GM18517 (cell line): ENCODE measurements at regions not wholly inside any gene's neighbourhood (a gene's known extent, or its start where the extent isn't known, plus 50 kb on each side); places are given as distances from the start of the nearest gene placed in this dataset.

Experiments used
- ATAC-seq: cut with Tn5 transposase; IDR thresholded peaks from one replicate; pipeline ENCODE4 v1.9.1; 2021; ENCODE audit warnings: mild to moderate bottlenecking, moderate library complexity; ENCODE audit not compliant: unreplicated experiment

GRCh38 chr3:102176333-102177050, 258.3 kb upstream of the ZPLD1 start:
- no peak for ATAC-seq

- no peak for ATAC-seq
Measured at GRCh38 chr3:102177075-102177755, 257.6 kb upstream of the ZPLD1 start.

GRCh38 chr3:102178817-102179216, 256.0 kb upstream of the ZPLD1 start:
- no peak for ATAC-seq

- ATAC-seq, result peak; percentile 66
Measured at GRCh38 chr3:102179326-102180177, 255.3 kb upstream of the ZPLD1 start.

- no peak for ATAC-seq
Measured at GRCh38 chr3:102180280-102180931, 254.4 kb upstream of the ZPLD1 start.

GRCh38 chr3:102181175-102181920, 253.5 kb upstream of the ZPLD1 start:
- no peak for ATAC-seq

GRCh38 chr3:102182162-102182561, 252.7 kb upstream of the ZPLD1 start:
- ATAC-seq, result no peak

- ATAC-seq, result no peak
Measured at GRCh38 chr3:102183186-102183585, 251.6 kb upstream of the ZPLD1 start.

- ATAC-seq, result no peak
Measured at GRCh38 chr3:102183623-102184022, 251.2 kb upstream of the ZPLD1 start.

GRCh38 chr3:102189541-102189940, 245.3 kb upstream of the ZPLD1 start:
- no peak for ATAC-seq

- ATAC-seq, result no peak
Measured at GRCh38 chr3:102189956-102190723, 244.7 kb upstream of the ZPLD1 start.

- ATAC-seq, result no peak
Measured at GRCh38 chr3:102192575-102192974, 242.2 kb upstream of the ZPLD1 start.

- no peak for ATAC-seq
Measured at GRCh38 chr3:102193255-102193654, 241.6 kb upstream of the ZPLD1 start.

- ATAC-seq, result no peak
Measured at GRCh38 chr3:102194001-102194400, 240.8 kb upstream of the ZPLD1 start.

GRCh38 chr3:102194760-102195159, 240.1 kb upstream of the ZPLD1 start:
- no peak for ATAC-seq

- no peak for ATAC-seq
Measured at GRCh38 chr3:102195198-102195948, 239.4 kb upstream of the ZPLD1 start.

GRCh38 chr3:102200126-102200525, 234.7 kb upstream of the ZPLD1 start:
- ATAC-seq, result no peak

GRCh38 chr3:102200560-102200959, 234.3 kb upstream of the ZPLD1 start:
- ATAC-seq, result no peak

GRCh38 chr3:102205647-102206046, 229.2 kb upstream of the ZPLD1 start:
- no peak for ATAC-seq
